Hepatocyte (in vitro differentiated cells): ENCODE measurements at regions not wholly inside any gene's neighbourhood (a gene's known extent, or its start where the extent isn't known, plus 50 kb on each side); places are given as distances from the start of the nearest gene placed in this dataset.

Experiments used
- CTCF ChIP-seq: fragments of 200-600 bp; sonication (generic); IDR thresholded peaks from 2 replicates; pipeline ENCODE4 v1.5.1; 2016; ENCODE audit warnings: antibody characterized with exemption, mild to moderate bottlenecking; ENCODE audit not compliant: poor library complexity
- EZH2 ChIP-seq: fragments of 200-600 bp; sonication (generic); IDR thresholded peaks from 2 replicates; pipeline ENCODE4 v1.6.1; 2016; ENCODE audit warnings: antibody characterized with exemption, mild to moderate bottlenecking, borderline replicate concordance

- no peak for TF ChIP-seq CTCF
- no peak for TF ChIP-seq EZH2
These were observed 212.1 kb downstream of the GPR37 start for GRCh38 chr7:124553502-124553901.
